Heart left ventricle (tissue), 16 donors: ENCODE measurements at regions not wholly inside any gene's neighbourhood (a gene's known extent, or its start where the extent isn't known, plus 50 kb on each side); places are given as distances from the start of the nearest gene placed in this dataset.

Experiments used
- ATAC-seq, 4 donors: fragments of 200-7000 bp; cut with Tn5 transposase; one replicate each; pipeline ENCODE4 v1.9.1; 2020 to 2022; ENCODE audit warnings: moderate library complexity in 4 of 4, mild to moderate bottlenecking in 3 of 4, moderate number of reproducible peaks in 1 of 4
- DNase-seq, 5 donors: peaks; one replicate each; pipeline ENCODE4 v3.0.0-alpha.2; 2020
- H3K27ac ChIP-seq, 12 donors: fragments of 200-600 bp; sonication (generic) in 4 of 12; one replicate each; pipeline versions ENCODE4 v1.5.0 to v1.8.0; 2016 to 2022; ENCODE audit warnings: mild to moderate bottlenecking in 2 of 12
- H3K27me3 ChIP-seq, 9 donors: fragments of 200-600 bp; sonication (generic) in 2 of 9; one replicate each; pipeline versions ENCODE4 v1.5.1 to v1.8.0; 2016 to 2022; ENCODE audit warnings: mild to moderate bottlenecking in 3 of 9
- H3K36me3 ChIP-seq, 9 donors: fragments of 200-600 bp; sonication (generic) in 2 of 9; one replicate each; pipeline versions ENCODE4 v1.5.0 to v1.8.0; 2018 to 2022; ENCODE audit warnings: mild to moderate bottlenecking in 2 of 9
- H3K4me1 ChIP-seq, 12 donors: fragments of 200-600 bp; sonication (generic) in 4 of 12; one replicate each; pipeline versions ENCODE4 v1.5.0 to v1.8.0; 2016 to 2022; ENCODE audit warnings: mild to moderate bottlenecking in 3 of 12
- H3K4me3 ChIP-seq, 12 donors: fragments of 200-600 bp; sonication (generic) in 4 of 12; one replicate each; pipeline versions ENCODE4 v1.5.0 to v1.8.0; 2017 to 2022; ENCODE audit warnings: mild to moderate bottlenecking in 9 of 12, moderate library complexity in 4 of 12
- H3K9me3 ChIP-seq, 12 donors: fragments of 200-600 bp; sonication (generic) in 4 of 12; one replicate each; pipeline versions ENCODE4 v1.5.0 to v1.8.0; 2016 to 2022; ENCODE audit warnings: mild to moderate bottlenecking in 1 of 12
- CTCF ChIP-seq, 12 donors: fragments of 200-600 bp; sonication (generic) in 4 of 12; IDR thresholded peaks; one replicate each; pipeline versions ENCODE4 v1.5.0 to v1.8.0; 2018 to 2022; ENCODE audit warnings: antibody characterized with exemption in 12 of 12, mild to moderate bottlenecking in 5 of 12
- POLR2A ChIP-seq, 2 donors: fragments of 450-650 bp; IDR thresholded peaks; one replicate each; pipeline ENCODE4 v1.6.1; 2017; ENCODE audit warnings: antibody characterized with exemption in 2 of 2, mild to moderate bottlenecking in 2 of 2, moderate library complexity in 2 of 2
- WGBS, 4 donors: extraction: QIAGEN DNeasy Blood & Tissue Kit in 2 of 4; methylation state at CpG; one replicate each; pipeline versions ENCODE4 v1.1.5 to v1.1.7; 2013 to 2018; 5-methylcytosine and 5-hydroxymethylcytosine counted together
- intact Hi-C, 10 donors: fragments of 100-400 bp; cut with DNase I; formaldehyde crosslinking; loops; one replicate each; pipeline versions ENCODE4 v1.11.1 to v1.14.2; 2022
- donor health status: ischemic (EF 13 %, LVEDD 7.1; RV severe dilation, severe dysfunction).
- donor health status: healthy with polysubstance abuse.
- donor health status: DM: no; HTN: yes; CAD: no.
- donor health status: DM: no; HTN: no; CAD: no.
- donor health status: ischemic (EF 25% LVEDD 6.9; RV normal size, moderate dysfunction).
- donor health status: ischemic (EF 25% LVEDD 5.7; RV mildly dilated, moderate dysfunction).
- donor health status: healthy.
- donor health status: DM: yes; HTN: yes; CAD: no.
- donor health status: ischemic (EF 35%, LVEDD 5.7; RV mildly dilated, moderate dysfunction).
- donor health status: nonischemic (EF 11% LVEDD 7.7; RV severe dilation, severe dysfunction).
- donor health status: DM: yes; HTN: yes; CAD: no.
- donor health status: PGD.
- donor health status: ischemic (EF 29% LVEDD 5.4; RV normal size, mild dysfunction).
- donor health status: nonischemic (EF 23%, LVEDD 6.1; RV moderate dilation, normal function).

DNA sequence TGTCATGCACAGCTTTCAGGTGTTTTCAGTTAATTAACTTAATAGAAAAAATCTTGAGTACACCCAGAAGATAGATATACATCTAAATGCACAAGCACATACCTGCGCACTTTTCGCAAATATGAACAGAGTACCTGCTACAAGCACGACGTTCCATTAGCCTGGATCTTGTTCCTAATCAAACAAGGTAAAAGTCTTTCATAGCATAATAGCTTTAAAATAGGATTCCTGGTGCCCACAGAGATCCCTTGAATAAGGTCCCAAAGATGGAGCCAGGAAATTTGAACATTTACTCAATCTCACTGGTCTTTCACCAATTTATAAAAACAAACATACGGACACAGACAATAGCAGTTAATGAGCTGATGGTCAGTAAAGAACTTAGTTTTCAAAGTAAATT is 689.8 kb upstream of the CHORDC1 start:
- no peak for TF ChIP-seq CTCF (IDR thresholded peaks at IDR 0.05)
- TF ChIP-seq POLR2A (IDR thresholded peaks at IDR 0.05): no peak
- no peak for ATAC-seq
- 92 to 97% (median 95%) methylated on average over 5 of the region's 5 CpGs for WGBS, 4 donors
- Histone ChIP-seq H3K36me3 (no peaks in the 10 kb centered on the region), H3K9me3 (no peaks in the 10 kb centered on the region), H3K27me3 (no peaks in the 10 kb centered on the region), H3K4me1 (no peaks in the 10 kb centered on the region), H3K4me3 (no peak overlapping the region), H3K27ac (no peak overlapping the region)
- DNase-seq: no peak
- intact Hi-C loops: no loop called here

DNA sequence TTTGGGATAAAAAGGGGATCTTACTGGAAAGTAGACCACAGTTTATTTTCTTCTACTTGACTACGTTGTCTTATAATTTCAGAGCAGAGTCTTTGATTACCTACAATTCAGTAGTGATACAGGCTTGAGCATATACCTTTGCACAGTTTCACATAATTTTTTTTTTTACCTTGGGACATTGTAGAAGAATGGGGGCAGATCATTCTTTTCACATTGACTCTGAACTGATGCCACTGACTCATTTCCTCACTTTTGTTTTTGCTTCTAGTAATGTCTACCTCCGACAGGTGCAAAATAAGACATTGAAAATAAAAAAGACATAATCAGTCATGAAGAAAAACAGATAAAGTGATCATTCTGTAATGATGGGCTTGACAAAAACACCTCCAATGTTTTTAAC is 688.3 kb upstream of the CHORDC1 start:
- H3K27me3 ChIP-seq: no peaks in the 10 kb centered on the region
- H3K9me3 ChIP-seq: no peaks in the 10 kb centered on the region
- no peak for TF ChIP-seq CTCF (IDR thresholded peaks at IDR 0.05)
- TF ChIP-seq POLR2A (IDR thresholded peaks at IDR 0.05): no peak
- no peak for DNase-seq
- intact Hi-C loops: no loop called here
- no peaks in the 10 kb centered on the region for H3K4me1 ChIP-seq
- WGBS, 4 donors: 89 to 96% (median 93%) methylated on average over 2 of the region's 2 CpGs
- H3K4me3 ChIP-seq: no peak overlapping the region
- no peaks in the 10 kb centered on the region for H3K36me3 ChIP-seq
- no peak overlapping the region for H3K27ac ChIP-seq
- no peak for ATAC-seq

- Histone ChIP-seq H3K4me3 (no peak overlapping the region), H3K27me3 (no peaks in the 10 kb centered on the region), H3K27ac (no peak overlapping the region), H3K9me3 (no peaks in the 10 kb centered on the region), H3K36me3 (no peaks in the 10 kb centered on the region), H3K4me1 (no peaks in the 10 kb centered on the region)
- no peak for DNase-seq
- WGBS, 4 donors: 62 to 77% (median 74%) methylated on average over 3 of the region's 3 CpGs
- TF ChIP-seq CTCF (IDR thresholded peaks at IDR 0.05) (peak in 2 of 12 donors; percentile 11 to 16), POLR2A (IDR thresholded peaks at IDR 0.05) (no peak)
- no peak for ATAC-seq
- intact Hi-C loops: no loop called here
Observed at GRCh38 chr11:90908074-90908473, 685.2 kb upstream of the CHORDC1 start.

DNA sequence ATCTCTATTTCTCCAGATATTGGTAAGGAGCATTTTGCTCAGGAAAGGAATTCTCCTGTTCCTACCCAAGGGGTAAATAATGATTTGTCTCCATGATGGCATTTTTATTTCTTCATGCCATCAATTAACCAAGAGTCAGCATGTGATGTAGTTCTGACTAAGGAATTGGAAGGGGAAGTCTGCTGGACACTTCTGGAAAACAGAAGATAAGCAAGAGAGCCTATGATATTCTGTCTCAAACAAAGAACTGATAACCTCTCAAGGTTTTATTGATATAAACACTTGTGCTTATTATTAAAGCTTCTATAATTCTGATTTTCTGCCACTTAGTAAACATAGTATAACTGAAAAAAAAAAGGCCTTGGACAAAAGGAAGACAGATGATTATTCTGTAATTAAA is 673.0 kb upstream of the CHORDC1 start:
- DNase-seq (no peak), ATAC-seq (no peak)
- Histone ChIP-seq H3K9me3 (peaks cover 0 to 3% (median 0%) of the 10 kb centered on the region in 12 donors), H3K27me3 (no peaks in the 10 kb centered on the region), H3K4me3 (no peak overlapping the region), H3K27ac (no peak overlapping the region), H3K4me1 (no peaks in the 10 kb centered on the region), H3K36me3 (no peaks in the 10 kb centered on the region)
- intact Hi-C loops: no loop called here
- no peak for TF ChIP-seq POLR2A (IDR thresholded peaks at IDR 0.05)
- TF ChIP-seq CTCF (IDR thresholded peaks at IDR 0.05): no peak
